Glutamatergic neuron (in vitro differentiated cells): ENCODE measurements at regions not wholly inside any gene's neighbourhood (a gene's known extent, or its start where the extent isn't known, plus 50 kb on each side); places are given as distances from the start of the nearest gene placed in this dataset.

ENCODE experiments used
- DNase-seq: peaks from one replicate; pipeline ENCODE4 v3.0.0; 2022
- H3K27ac Mint-ChIP-seq: one replicate; pipeline ENCODE4 v1.8.0; 2020; ENCODE audit warnings: mild to moderate bottlenecking, mixed read lengths, inconsistent platforms; ENCODE audit not compliant: unreplicated experiment
- H3K27me3 Mint-ChIP-seq: one replicate; pipeline ENCODE4 v1.8.0; 2020; ENCODE audit warnings: mild to moderate bottlenecking, moderate library complexity, mixed read lengths, inconsistent platforms; ENCODE audit not compliant: unreplicated experiment
- H3K36me3 Mint-ChIP-seq: one replicate; pipeline ENCODE4 v1.8.0; 2020; ENCODE audit warnings: mild to moderate bottlenecking, mixed read lengths, inconsistent platforms; ENCODE audit not compliant: unreplicated experiment
- H3K4me1 Mint-ChIP-seq: one replicate; pipeline ENCODE4 v1.8.0; 2020; ENCODE audit warnings: mild to moderate bottlenecking, low read depth, mixed read lengths, inconsistent platforms; ENCODE audit not compliant: unreplicated experiment
- H3K4me3 Mint-ChIP-seq: one replicate; pipeline ENCODE4 v1.8.0; 2020; ENCODE audit warnings: mild to moderate bottlenecking, mixed read lengths, inconsistent platforms; ENCODE audit not compliant: unreplicated experiment
- H3K9me3 Mint-ChIP-seq: one replicate; pipeline ENCODE4 v1.8.0; 2020; ENCODE audit warnings: mild to moderate bottlenecking, moderate library complexity, mixed read lengths, inconsistent platforms; ENCODE audit not compliant: unreplicated experiment
- CTCF ChIP-seq: fragments of 200-600 bp; sonication (generic); IDR thresholded peaks from one replicate; pipeline ENCODE4 v1.5.0; 2021; ENCODE audit not compliant: partially characterized antibody, unreplicated experiment

GRCh38 chr2:144713410-144713809, 193.5 kb upstream of the ZEB2 start:
- Mint-ChIP-seq H3K27me3 (no peaks in the 10 kb centered on the region), H3K27ac (no peak overlapping the region), H3K4me3 (no peak overlapping the region), H3K36me3 (peaks cover under 1% of the 10 kb centered on the region), H3K9me3 (no peaks in the 10 kb centered on the region), H3K4me1 (peaks cover 9% of the 10 kb centered on the region)
- no peak for DNase-seq
- no peak for TF ChIP-seq CTCF

GRCh38 chr2:144712550-144712940, 192.6 kb upstream of the ZEB2 start:
- no peak for TF ChIP-seq CTCF
- no peak for DNase-seq
- Mint-ChIP-seq H3K4me1 (peaks cover 9% of the 10 kb centered on the region), H3K27me3 (no peaks in the 10 kb centered on the region), H3K4me3 (no peak overlapping the region), H3K36me3 (no peaks in the 10 kb centered on the region), H3K9me3 (no peaks in the 10 kb centered on the region), H3K27ac (no peak overlapping the region)

DNA sequence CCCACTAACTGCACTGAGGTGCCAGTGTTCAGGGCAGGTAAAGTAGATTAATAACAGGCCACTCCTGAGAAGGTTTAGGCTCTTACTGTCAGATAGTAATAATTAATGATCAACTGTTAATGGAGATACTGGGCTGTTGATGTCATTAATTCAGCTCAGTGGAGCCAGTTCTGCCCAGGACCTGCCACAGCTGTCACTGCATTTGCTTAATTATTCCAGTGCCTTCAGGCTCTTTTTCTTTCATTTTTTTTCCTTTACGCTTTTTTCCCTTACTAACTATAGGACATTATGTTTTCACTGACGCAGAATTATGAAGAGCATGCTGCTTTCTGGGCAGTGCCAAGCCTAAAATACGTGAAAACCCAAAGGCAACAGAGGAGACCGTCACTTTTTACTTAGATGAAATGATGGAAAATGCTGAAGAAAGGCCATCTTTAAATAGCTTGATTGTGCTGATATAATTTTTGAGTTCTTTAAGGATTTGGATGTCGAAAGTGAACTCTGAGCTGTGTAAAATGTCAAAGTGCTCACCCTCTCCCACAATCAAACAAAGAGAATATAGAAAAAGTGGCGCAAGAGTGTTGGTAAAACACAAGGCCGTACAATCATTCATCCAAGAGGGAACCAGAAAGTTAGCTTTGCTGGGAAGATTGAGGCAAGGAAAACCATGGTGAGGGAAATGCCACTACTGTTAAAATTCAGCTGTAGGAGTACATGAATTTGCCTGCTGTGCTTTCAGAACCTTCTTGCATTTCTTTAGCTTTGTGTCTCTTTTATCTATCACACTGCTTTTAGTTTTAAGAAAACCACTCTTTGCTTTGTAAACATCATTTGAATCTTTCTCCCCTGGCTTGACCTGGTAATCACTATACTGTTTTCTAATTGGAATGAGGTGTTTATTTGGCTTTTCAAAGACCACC, 192.0 kb upstream of the ZEB2 start:
- H3K9me3 Mint-ChIP-seq: no peaks in the 10 kb centered on the region
- H3K27ac Mint-ChIP-seq: no peak overlapping the region
- no peaks in the 10 kb centered on the region for H3K36me3 Mint-ChIP-seq
- H3K27me3 Mint-ChIP-seq: no peaks in the 10 kb centered on the region
- TF ChIP-seq CTCF: no peak
- peak; percentile 12 for DNase-seq
- H3K4me3 Mint-ChIP-seq: no peak overlapping the region
- H3K4me1 Mint-ChIP-seq: peaks cover 9% of the 10 kb centered on the region

GRCh38 chr2:144711084-144711483, 191.2 kb upstream of the ZEB2 start:
- Mint-ChIP-seq H3K36me3 (no peaks in the 10 kb centered on the region), H3K4me3 (no peak overlapping the region), H3K4me1 (peaks cover 9% of the 10 kb centered on the region), H3K9me3 (no peaks in the 10 kb centered on the region), H3K27me3 (no peaks in the 10 kb centered on the region), H3K27ac (no peak overlapping the region)
- DNase-seq: no peak
- no peak for TF ChIP-seq CTCF

DNA sequence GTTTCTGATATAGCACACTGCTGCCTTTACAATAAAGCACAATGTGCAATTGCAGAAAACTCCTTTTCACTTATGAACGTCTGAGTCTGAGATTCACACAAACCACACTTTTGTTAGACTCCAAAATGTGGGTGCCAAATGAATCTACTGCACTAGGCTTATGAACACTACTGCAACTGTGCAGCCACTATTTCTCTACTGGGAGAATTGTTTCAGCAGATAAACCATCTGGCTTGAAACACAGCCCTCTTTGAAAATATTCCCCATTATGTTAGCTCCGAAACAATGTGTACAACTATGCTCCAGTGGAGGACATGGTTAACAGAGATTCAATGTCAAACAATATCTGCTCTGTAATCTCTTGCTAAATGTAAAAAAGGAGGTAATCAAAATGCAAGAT, 188.7 kb upstream of the ZEB2 start:
- Mint-ChIP-seq H3K4me3 (no peak overlapping the region), H3K9me3 (no peaks in the 10 kb centered on the region), H3K36me3 (no peaks in the 10 kb centered on the region), H3K27me3 (no peaks in the 10 kb centered on the region), H3K4me1 (peaks cover 9% of the 10 kb centered on the region), H3K27ac (no peak overlapping the region)
- DNase-seq: no peak
- TF ChIP-seq CTCF: no peak
